Suprapubic skin (tissue), 4 donors: ENCODE measurements at regions not wholly inside any gene's neighbourhood (a gene's known extent, or its start where the extent isn't known, plus 50 kb on each side); places are given as distances from the start of the nearest gene placed in this dataset.

ENCODE experiments used
- DNase-seq, 2 donors: peaks; one replicate each; pipeline ENCODE4 v3.0.0-alpha.2; 2019; ENCODE audit warnings: low spot score in 2 of 2
- H3K27ac ChIP-seq: fragments of 200-600 bp; sonication (generic); one replicate; pipeline ENCODE4 v1.5.1; 2019
- H3K27me3 ChIP-seq: fragments of 200-600 bp; sonication (generic); one replicate; pipeline ENCODE4 v1.5.1; 2019
- H3K36me3 ChIP-seq: fragments of 200-600 bp; sonication (generic); one replicate; pipeline ENCODE4 v1.5.1; 2019
- H3K4me1 ChIP-seq: fragments of 200-600 bp; sonication (generic); one replicate; pipeline ENCODE4 v1.5.1; 2019
- H3K4me3 ChIP-seq: fragments of 200-600 bp; sonication (generic); one replicate; pipeline ENCODE4 v1.5.1; 2019; ENCODE audit warnings: mild to moderate bottlenecking
- H3K9me3 ChIP-seq: fragments of 200-600 bp; sonication (generic); one replicate; pipeline ENCODE4 v1.5.1; 2019
- CTCF ChIP-seq, 2 donors: fragments of 200-600 bp in 1 of 2; fragments of 450-650 bp in 1 of 2; sonication (generic) in 1 of 2; IDR thresholded peaks; one replicate each; pipeline ENCODE4 v1.5.1; 2016 to 2019; ENCODE audit warnings: antibody characterized with exemption in 2 of 2, mild to moderate bottlenecking in 1 of 2, moderate library complexity in 1 of 2
- EP300 ChIP-seq: sonication (generic); formaldehyde crosslinking; IDR thresholded peaks from one replicate; pipeline ENCODE4 v1.6.1; 2017; ENCODE audit warnings: antibody characterized with exemption
- POLR2A ChIP-seq, 2 donors: fragments of 450-650 bp; IDR thresholded peaks; one replicate each; pipeline ENCODE4 v1.6.1; 2017; ENCODE audit warnings: antibody characterized with exemption in 2 of 2, mild to moderate bottlenecking in 2 of 2, moderate library complexity in 2 of 2
- POLR2AphosphoS5 ChIP-seq, 3 donors: sonication (generic); formaldehyde crosslinking; IDR thresholded peaks; one replicate each; pipeline ENCODE4 v1.6.1; 2017; ENCODE audit warnings: antibody characterized with exemption in 3 of 3
- WGBS: methylation state at CpG from one replicate; pipeline ENCODE4 v1.1.5; 2018; 5-methylcytosine and 5-hydroxymethylcytosine counted together

GRCh38 chr12:67442896-67443295, 173.7 kb downstream of the CAND1 start:
- no peaks in the 10 kb centered on the region for H3K9me3 ChIP-seq
- no peak for DNase-seq
- H3K36me3 ChIP-seq = no peaks in the 10 kb centered on the region
- WGBS = 83% methylated on average over 8 of the region's 8 CpGs
- no peak overlapping the region for H3K4me3 ChIP-seq
- no peak overlapping the region for H3K27ac ChIP-seq
- TF ChIP-seq EP300 (no peak), POLR2A (IDR thresholded peaks at IDR 0.05) (no peak), CTCF (IDR thresholded peaks at IDR 0.05) (no peak), POLR2AphosphoS5 (IDR thresholded peaks at IDR 0.05) (no peak)
- no peaks in the 10 kb centered on the region for H3K27me3 ChIP-seq
- peaks cover 12% of the 10 kb centered on the region for H3K4me1 ChIP-seq

- Histone ChIP-seq H3K36me3 (no peaks in the 10 kb centered on the region), H3K9me3 (no peaks in the 10 kb centered on the region), H3K4me3 (no peak overlapping the region), H3K27ac (no peak overlapping the region), H3K27me3 (no peaks in the 10 kb centered on the region), H3K4me1 (peaks cover 12% of the 10 kb centered on the region)
- DNase-seq = no peak
- 79% methylated on average over 5 of the region's 5 CpGs for WGBS
- no peak for TF ChIP-seq POLR2AphosphoS5 (IDR thresholded peaks at IDR 0.05)
These were observed 175.4 kb downstream of the CAND1 start for GRCh38 chr12:67444542-67444941.

- no peaks in the 10 kb centered on the region for H3K9me3 ChIP-seq
- TF ChIP-seq EP300 (no peak), POLR2A (IDR thresholded peaks at IDR 0.05) (no peak)
- WGBS = 85% methylated on average over 5 of the region's 5 CpGs
- no peaks in the 10 kb centered on the region for H3K36me3 ChIP-seq
- H3K27me3 ChIP-seq = no peaks in the 10 kb centered on the region
- no peak overlapping the region for H3K4me3 ChIP-seq
- no peak for DNase-seq
- peaks cover 9% of the 10 kb centered on the region for H3K4me1 ChIP-seq
- H3K27ac ChIP-seq = no peak overlapping the region
These were observed 177.6 kb downstream of the CAND1 start for GRCh38 chr12:67446716-67447115.

GRCh38 chr12:67447180-67447579, 178.0 kb downstream of the CAND1 start:
- H3K4me1 ChIP-seq = peaks cover 4% of the 10 kb centered on the region
- TF ChIP-seq POLR2A (IDR thresholded peaks at IDR 0.05) (no peak), CTCF (IDR thresholded peaks at IDR 0.05) (no peak), EP300 (no peak), POLR2AphosphoS5 (IDR thresholded peaks at IDR 0.05) (no peak)
- no peaks in the 10 kb centered on the region for H3K27me3 ChIP-seq
- no peaks in the 10 kb centered on the region for H3K9me3 ChIP-seq
- H3K36me3 ChIP-seq = no peaks in the 10 kb centered on the region
- H3K27ac ChIP-seq = no peak overlapping the region
- DNase-seq = no peak
- no peak overlapping the region for H3K4me3 ChIP-seq

GRCh38 chr12:67449591-67450052, 180.5 kb downstream of the CAND1 start:
- Histone ChIP-seq H3K9me3 (no peaks in the 10 kb centered on the region), H3K27me3 (no peaks in the 10 kb centered on the region), H3K4me1 (no peaks in the 10 kb centered on the region), H3K4me3 (no peak overlapping the region), H3K36me3 (no peaks in the 10 kb centered on the region), H3K27ac (no peak overlapping the region)
- no peak for DNase-seq
- 67% methylated on average over 6 of the region's 6 CpGs for WGBS
- TF ChIP-seq POLR2A (IDR thresholded peaks at IDR 0.05) = no peak
- TF ChIP-seq EP300 = no peak
- TF ChIP-seq CTCF (IDR thresholded peaks at IDR 0.05) = no peak
- TF ChIP-seq POLR2AphosphoS5 (IDR thresholded peaks at IDR 0.05) = no peak

- Histone ChIP-seq H3K4me3 (no peak overlapping the region), H3K36me3 (no peaks in the 10 kb centered on the region), H3K9me3 (no peaks in the 10 kb centered on the region), H3K27ac (no peak overlapping the region), H3K27me3 (no peaks in the 10 kb centered on the region), H3K4me1 (no peaks in the 10 kb centered on the region)
- WGBS = 63% methylated on average over 4 of the region's 4 CpGs
- no peak for TF ChIP-seq EP300
- TF ChIP-seq POLR2A (IDR thresholded peaks at IDR 0.05) = no peak
- no peak for TF ChIP-seq POLR2AphosphoS5 (IDR thresholded peaks at IDR 0.05)
- no peak for TF ChIP-seq CTCF (IDR thresholded peaks at IDR 0.05)
- DNase-seq = no peak
These were observed 181.3 kb downstream of the CAND1 start for GRCh38 chr12:67450441-67450840.
